NCI-H82 (cell line): ENCODE measurements at regions not wholly inside any gene's neighbourhood (a gene's known extent, or its start where the extent isn't known, plus 50 kb on each side); places are given as distances from the start of the nearest gene placed in this dataset.

Experiments used
- DNase-seq: peaks from one replicate; lab custom pipeline; 2025; lab: John Stamatoyannopoulos, UW

GRCh38 chr15:93308026-93308690 lies 219.1 kb upstream of the RGMA start:
- no peak for DNase-seq

DNA sequence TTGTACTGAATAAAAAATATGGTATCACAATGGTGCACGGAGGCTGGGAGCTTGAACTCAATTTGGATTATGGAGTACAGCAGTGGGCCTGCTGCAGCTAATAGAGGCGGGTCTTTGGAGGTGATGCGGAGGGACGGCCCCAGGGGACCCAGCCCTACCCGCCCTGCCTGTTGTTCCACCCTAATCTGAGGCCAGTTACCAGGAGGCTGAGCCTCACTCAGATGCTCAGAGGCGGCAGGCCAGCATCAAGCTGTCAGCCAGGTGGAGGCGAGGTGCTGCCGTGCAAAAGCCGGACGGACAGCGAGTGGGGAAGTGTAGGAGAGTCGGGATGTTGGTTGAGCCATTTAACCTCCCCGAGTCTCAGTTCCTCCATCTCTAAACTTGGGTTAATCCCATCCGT lies 218.5 kb upstream of the RGMA start:
- DNase-seq: peak; percentile 67

- no peak for DNase-seq
Measured at GRCh38 chr15:93305306-93305705, 216.3 kb upstream of the RGMA start.

DNA sequence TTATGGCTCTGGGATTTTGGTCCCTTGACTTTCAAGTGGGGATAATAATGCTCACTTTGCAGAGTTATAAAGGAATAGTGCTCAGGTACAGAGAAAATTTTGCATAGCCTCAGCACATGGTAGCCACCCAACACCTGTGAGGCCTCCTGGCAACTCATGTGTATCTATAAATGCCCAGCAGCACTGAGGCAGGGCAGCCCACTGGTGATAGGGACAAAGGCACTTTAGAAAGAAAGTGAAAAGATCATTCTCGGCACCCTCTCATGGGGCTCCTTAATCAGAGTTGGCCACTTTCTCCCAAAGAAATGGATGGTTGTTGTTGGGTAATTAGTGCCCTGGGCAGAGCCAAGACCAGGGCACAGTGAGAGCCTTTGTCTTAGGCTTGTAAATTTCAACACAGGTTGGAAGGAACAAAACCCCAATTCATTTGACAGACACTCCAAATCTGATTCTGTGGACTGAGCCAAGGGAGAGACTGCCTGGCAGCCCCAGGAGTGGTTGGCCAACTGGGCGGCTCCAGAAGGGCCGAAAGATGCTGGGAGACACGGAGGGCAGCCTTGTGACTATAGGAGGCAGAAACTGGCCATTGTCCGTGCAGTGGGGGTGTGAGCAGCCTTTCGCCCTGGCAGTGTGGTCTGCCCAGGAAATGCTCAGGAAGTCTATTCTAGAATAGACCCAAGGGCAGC lies 213.2 kb upstream of the RGMA start:
- no peak for DNase-seq

DNA sequence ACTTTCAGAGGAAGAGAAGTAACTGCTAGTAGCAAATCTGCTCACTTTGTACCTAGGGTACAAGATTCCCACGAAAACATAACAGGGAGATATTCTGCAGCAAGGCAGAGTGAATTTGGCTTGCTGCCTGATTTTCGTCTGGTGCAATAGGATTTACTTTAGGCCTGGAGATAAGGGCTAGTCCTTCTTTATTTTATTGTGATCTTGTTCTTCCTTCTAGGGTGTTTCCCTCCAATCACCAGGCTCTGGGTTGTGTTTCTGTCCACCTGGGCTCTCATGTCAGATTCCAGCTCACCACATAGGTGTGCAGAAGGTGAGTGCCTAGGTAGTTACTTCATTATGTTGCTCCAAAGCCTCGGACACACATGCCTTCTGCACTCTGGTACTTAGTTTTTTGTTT lies 211.8 kb upstream of the RGMA start:
- DNase-seq: no peak

GRCh38 chr15:93299675-93300074 lies 210.7 kb upstream of the RGMA start:
- no peak for DNase-seq

DNA sequence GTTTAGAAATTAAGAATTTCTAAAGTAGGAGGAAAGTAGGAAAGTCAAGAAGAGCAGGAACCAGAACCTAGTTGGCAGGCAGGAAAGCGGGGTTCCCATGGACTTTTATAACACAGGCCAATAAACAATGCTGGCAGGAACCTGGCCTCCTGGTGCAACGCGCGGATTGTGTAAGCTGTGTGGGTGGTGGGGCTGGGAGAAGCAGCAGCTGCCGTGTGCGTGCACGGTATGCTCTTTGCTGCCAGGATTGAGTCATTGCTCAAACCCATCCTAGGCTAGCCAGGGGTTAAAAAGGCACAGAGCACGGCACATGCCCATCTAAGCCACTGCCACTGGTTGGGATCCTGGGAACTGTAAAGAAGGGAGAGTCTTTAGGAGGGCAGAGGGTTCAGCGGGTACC lies 209.9 kb upstream of the RGMA start:
- DNase-seq: no peak

- no peak for DNase-seq
Measured at GRCh38 chr15:93296759-93297500, 207.9 kb upstream of the RGMA start.

- DNase-seq: no peak
Measured at GRCh38 chr15:93294896-93295295, 205.9 kb upstream of the RGMA start.

DNA sequence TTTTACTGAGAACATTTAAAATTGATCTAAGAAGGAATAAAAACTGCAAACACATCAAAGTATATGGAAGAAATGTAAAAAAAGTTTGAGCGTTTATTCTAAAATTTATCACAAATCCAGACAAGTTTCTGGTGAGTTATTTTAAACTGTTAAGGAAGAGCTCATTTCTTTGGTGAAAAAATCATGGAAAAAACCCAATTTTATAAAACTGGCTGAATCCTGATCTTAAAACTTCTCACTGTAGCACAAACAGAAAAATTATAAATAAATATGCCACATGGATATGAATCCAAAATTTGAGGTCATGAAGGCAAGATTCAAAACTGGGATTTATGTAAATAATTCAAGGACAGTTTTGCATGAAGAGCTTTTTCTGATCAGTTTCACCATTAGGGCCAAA lies 205.1 kb upstream of the RGMA start:
- no peak for DNase-seq

DNA sequence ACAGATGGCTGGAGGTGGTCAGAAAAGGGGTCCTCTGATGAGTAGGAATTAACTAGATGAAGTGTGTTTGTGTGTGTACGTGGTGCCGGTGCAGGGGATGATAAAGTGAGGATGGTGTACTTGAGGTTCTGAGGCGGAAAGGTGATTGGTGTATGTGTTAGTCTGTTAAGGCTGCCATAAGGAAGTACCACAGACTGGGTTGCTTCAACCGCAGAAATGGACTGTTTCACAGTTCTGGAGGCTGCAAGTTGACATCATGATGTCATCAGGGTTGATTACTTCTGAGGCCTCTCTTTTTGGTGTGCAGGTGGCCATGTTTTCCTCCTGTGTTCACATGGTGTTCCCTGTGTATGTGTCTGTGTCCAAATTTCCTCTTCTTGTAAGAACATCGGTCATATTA lies 202.4 kb upstream of the RGMA start:
- DNase-seq: no peak

DNA sequence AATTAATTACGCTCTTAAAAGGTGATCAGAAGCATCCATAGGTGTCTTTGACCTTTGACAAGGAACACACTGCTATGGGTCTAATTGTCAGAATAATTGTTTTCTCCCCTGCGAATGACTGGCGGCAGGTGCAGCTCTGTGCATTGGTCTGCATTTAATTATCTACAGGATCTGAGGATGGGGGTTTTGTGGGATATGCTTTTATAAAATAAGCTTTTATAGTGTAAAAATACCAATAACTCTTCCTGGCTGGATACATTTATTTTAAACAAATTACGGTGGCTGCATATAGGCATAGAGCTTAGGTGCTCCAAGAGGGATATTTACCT lies 201.6 kb upstream of the RGMA start:
- no peak for DNase-seq

DNA sequence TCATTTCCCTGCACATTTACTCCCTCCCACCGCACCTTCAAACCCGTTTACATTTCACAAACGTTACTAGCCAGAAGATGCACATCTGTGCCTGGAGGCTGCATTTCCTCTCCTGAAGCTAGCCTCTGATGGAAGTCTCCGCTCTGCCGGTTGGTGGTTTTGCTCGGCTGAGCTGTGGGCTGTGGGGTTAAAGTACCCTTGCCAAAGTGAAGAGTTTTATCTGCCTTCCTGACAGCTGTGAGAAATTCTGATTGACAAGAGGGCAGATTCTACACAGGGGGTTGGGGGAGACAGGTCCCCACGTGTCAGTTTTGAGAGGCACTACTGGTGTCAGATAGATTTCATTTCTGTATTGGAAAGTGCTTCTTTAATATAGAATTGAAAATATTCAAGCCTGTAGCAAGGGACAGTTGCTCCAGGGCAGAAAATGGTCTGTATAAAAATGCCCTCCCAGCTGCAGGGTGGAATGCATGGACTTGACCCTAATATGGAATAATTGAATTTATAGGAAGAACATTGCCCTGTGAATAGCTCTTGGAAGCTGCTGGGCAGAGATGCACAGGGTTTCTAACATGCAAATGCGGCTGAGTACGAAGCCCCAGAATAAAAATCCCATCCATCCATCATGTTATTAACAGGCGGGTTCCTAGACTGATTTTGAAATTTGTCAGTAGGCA lies 201.1 kb upstream of the RGMA start:
- DNase-seq: no peak

- no peak for DNase-seq
Measured at GRCh38 chr15:93288728-93289294, 199.8 kb upstream of the RGMA start.

DNA sequence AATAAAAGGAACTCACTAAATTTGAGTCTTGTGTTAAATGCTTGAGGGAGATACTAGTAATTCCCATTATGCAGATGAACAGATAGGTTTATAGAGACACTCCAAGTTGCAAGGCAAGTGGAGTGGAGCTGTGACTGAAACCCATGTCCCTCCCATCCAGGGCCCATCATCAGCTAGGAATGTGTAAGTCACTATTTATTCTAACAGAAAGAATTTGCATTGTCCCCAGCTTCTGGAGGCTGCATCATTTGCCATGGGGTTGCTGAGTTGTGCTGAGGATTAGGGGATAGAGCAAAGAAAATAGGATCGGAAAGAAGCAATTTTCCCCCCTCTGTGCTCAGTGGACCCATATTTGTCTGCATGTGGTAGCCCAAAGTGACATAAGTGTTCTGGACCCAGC lies 197.4 kb upstream of the RGMA start:
- DNase-seq: no peak

DNA sequence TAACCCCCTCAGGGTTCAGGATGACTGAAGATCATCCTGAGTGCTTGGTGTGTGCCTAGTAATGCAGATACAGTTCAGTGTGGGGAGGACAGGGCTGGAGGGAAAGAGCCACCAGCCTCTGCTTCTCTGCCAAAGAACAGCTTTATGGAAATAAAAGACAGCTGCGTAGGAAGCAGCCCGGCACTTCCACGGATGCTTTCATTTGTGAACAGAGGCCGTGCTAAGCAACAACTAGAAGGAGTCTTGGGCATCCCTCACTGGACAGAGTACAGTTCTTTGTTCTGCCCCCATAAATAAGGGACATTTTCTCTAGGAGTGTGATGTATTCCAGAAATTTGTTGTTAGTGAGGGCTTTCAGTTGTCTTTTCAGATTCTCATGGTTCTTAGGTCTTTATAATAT lies 194.8 kb upstream of the RGMA start:
- DNase-seq: no peak

GRCh38 chr15:93282808-93283207 lies 193.8 kb upstream of the RGMA start:
- DNase-seq: no peak

DNA sequence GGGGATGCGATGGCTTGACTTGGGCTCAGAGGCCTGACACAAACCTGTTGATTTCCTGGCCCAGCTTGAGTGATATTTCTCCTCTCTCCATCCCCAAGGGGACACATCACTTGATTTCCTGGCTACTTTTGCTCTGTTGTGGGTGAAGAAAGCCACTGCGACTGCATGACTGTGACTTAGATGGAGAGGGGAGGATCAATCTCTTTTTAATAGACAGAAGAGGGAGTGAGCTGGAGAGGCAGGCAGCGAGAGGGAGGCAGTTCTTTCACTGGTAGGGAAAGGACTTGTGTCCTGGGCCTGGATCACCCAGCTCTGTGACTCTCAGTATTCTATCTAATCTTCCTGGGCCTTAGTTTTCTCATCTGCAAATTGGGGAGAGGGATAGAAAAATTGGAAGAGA lies 189.8 kb upstream of the RGMA start:
- DNase-seq: no peak

GRCh38 chr15:93278006-93278405 lies 189.0 kb upstream of the RGMA start:
- peak; percentile 48 for DNase-seq

DNA sequence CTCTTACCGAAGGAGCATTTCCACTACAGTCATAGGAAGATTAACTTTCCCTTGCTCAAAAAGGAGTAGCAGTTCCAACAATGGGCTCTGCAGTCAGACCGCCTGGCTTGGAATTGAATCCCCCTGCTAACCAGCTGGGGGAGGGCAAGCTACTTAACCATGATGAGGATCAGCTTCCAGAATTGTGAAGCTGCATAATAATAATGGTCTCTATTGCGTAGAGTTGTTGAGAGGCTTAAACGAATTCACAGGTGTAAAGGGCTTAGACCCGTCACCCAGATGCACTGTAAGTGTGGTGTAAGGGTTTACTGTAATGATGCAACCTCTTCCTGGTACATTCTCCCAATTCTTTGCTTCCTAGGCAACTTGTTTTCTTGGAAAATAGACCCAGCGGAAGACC lies 185.2 kb upstream of the RGMA start:
- peak; percentile 95 for DNase-seq

DNA sequence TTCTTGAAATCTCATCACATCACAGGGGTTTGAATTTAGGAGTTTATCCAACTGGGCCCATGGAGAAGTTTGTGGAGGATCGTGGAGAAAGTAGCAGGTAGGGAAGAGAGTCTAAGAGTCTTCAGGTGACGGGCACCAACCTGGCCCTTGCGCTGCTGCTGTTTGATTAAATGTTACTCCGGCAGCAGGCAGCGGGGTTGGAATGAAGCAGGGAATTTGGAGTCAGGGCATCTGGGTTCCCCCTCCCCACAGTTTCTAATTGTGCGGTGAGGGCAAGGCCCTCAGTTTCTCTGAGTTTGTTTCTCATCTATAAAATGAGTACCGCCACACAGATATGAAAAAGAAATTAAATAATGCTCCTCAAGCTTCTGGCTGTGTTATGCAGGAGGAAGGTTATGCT lies 182.9 kb upstream of the RGMA start:
- DNase-seq: no peak

DNA sequence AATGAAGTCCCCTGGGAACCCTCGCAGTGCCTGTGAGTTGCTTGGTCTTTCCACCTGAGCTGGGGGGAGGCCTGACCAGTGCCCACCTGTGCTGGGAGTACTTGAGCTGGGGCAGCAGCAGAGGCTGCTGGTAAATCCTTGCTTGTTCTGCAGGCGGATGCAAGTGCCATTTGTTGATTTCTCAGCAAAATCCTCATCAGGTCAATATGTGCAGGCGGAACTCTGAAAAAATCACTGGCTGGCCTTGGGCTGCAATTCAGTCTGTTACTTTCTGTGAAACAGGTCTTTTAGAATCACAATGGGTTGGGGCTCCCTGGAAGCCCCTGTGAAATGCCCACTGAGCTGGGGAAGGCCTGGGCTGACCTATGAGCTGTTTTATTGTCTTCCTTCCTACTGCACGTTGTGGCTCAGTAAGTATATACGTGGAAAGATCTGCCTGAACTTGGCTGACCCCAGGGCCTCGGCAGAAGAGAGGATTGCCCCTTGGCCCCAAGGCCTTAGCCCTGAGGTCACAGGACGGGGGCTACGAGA lies 182.0 kb upstream of the RGMA start:
- no peak for DNase-seq
